Testis (tissue), 2 donors: ENCODE measurements at regions not wholly inside any gene's neighbourhood (a gene's known extent, or its start where the extent isn't known, plus 50 kb on each side); places are given as distances from the start of the nearest gene placed in this dataset.

ENCODE experiments used
- CTCF ChIP-seq, 3 experiments: fragments of 450-650 bp in 2 of 3; fragments of 200-600 bp in 1 of 3; sonication (generic) in 1 of 3; IDR thresholded peaks; one replicate each; pipeline ENCODE4 v1.5.1; 2016 to 2019; ENCODE audit warnings: antibody characterized with exemption in 3 of 3, mild to moderate bottlenecking in 2 of 3, moderate library complexity in 1 of 3
- POLR2A ChIP-seq: fragments of 450-650 bp; IDR thresholded peaks from one replicate; pipeline ENCODE4 v1.6.1; 2017; ENCODE audit warnings: antibody characterized with exemption, mild to moderate bottlenecking, moderate library complexity

DNA sequence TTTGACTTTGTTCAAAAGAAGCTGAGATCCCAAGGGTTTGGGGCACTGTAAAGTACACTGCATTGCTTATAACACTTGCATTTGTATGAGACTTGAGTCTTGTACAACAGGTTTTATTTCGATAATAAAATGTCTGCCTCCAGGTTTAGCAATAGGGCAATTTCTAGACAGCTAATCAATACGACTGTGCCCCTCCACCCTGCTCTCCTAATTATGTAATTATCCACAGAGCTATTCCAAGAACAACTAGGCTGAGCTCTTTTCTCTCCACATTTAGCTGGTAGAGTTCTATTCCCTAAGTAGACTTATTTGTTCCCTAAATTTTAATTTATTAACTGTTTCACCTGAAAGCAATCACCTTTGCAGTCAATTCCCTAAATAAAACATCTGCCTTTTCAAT lies 52.9 kb upstream of the LINC00305 start:
- TF ChIP-seq CTCF (IDR thresholded peaks at IDR 0.05) (no peak), POLR2A (no peak)
